ENCODE measurements at regions not wholly inside any gene's neighbourhood (a gene's known extent, or its start where the extent isn't known, plus 50 kb on each side); places are given as distances from the start of the nearest gene placed in this dataset.
"Not testable (repeated sequence)": the region's sequence is repeated elsewhere in the genome, so short reads cannot be mapped to it uniquely, and the experiment has no call there.

- H3K9ac ChIP-seq (ENCODE audit: low read depth in 1 of 2, low read length in 2 of 2), result no peak overlapping the region
- H3K27me3 ChIP-seq (ENCODE audit: control insufficient read depth in 2 of 2, insufficient read depth in 2 of 2, low read length in 2 of 2), result no peaks in the 10 kb centered on the region
- H3K36me3 ChIP-seq (ENCODE audit: control insufficient read depth in 2 of 2, insufficient read depth in 2 of 2, low read length in 2 of 2), result no peaks in the 10 kb centered on the region
- no peaks in the 10 kb centered on the region for H3K9me3 ChIP-seq (ENCODE audit: control insufficient read depth in 2 of 2, low read length in 2 of 2)
- H3K27ac ChIP-seq (ENCODE audit: low read depth in 2 of 2, low read length in 2 of 2), result no peak overlapping the region
- H3K4me1 ChIP-seq (ENCODE audit: control insufficient read depth in 2 of 2, insufficient read depth in 2 of 2, low read length in 2 of 2), result peaks cover 10 to 19% of the 10 kb centered on the region in 2 donors
- H3K4me3 ChIP-seq (ENCODE audit: low read length in 2 of 2), result no peak overlapping the region
These were observed 88.8 kb downstream of the MRM1 start for GRCh38 chr17:36690190-36690589.

GRCh38 chr17:36691606-36692005 lies 90.2 kb downstream of the MRM1 start:
- Histone ChIP-seq H3K4me1 (ENCODE audit: control insufficient read depth in 2 of 2, insufficient read depth in 2 of 2, low read length in 2 of 2) (peaks cover 10 to 19% of the 10 kb centered on the region in 2 donors), H3K4me3 (ENCODE audit: low read length in 2 of 2) (no peak overlapping the region), H3K9me3 (ENCODE audit: control insufficient read depth in 2 of 2, low read length in 2 of 2) (no peaks in the 10 kb centered on the region), H3K27me3 (ENCODE audit: control insufficient read depth in 2 of 2, insufficient read depth in 2 of 2, low read length in 2 of 2) (no peaks in the 10 kb centered on the region), H3K9ac (ENCODE audit: low read depth in 1 of 2, low read length in 2 of 2) (no peak overlapping the region), H3K27ac (ENCODE audit: low read depth in 2 of 2, low read length in 2 of 2) (no peak overlapping the region), H3K36me3 (ENCODE audit: control insufficient read depth in 2 of 2, insufficient read depth in 2 of 2, low read length in 2 of 2) (no peaks in the 10 kb centered on the region)

GRCh38 chr17:36695082-36695481 lies 93.7 kb downstream of the MRM1 start:
- Histone ChIP-seq H3K9ac (ENCODE audit: low read depth in 1 of 2, low read length in 2 of 2) (no peak overlapping the region), H3K27ac (ENCODE audit: low read depth in 2 of 2, low read length in 2 of 2) (no peak overlapping the region), H3K4me1 (ENCODE audit: control insufficient read depth in 2 of 2, insufficient read depth in 2 of 2, low read length in 2 of 2) (peaks cover 3% of the 10 kb centered on the region in 2 donors), H3K27me3 (ENCODE audit: control insufficient read depth in 2 of 2, insufficient read depth in 2 of 2, low read length in 2 of 2) (no peaks in the 10 kb centered on the region), H3K36me3 (ENCODE audit: control insufficient read depth in 2 of 2, insufficient read depth in 2 of 2, low read length in 2 of 2) (no peaks in the 10 kb centered on the region), H3K4me3 (ENCODE audit: low read length in 2 of 2) (no peak overlapping the region), H3K9me3 (ENCODE audit: control insufficient read depth in 2 of 2, low read length in 2 of 2) (no peaks in the 10 kb centered on the region)

DNA sequence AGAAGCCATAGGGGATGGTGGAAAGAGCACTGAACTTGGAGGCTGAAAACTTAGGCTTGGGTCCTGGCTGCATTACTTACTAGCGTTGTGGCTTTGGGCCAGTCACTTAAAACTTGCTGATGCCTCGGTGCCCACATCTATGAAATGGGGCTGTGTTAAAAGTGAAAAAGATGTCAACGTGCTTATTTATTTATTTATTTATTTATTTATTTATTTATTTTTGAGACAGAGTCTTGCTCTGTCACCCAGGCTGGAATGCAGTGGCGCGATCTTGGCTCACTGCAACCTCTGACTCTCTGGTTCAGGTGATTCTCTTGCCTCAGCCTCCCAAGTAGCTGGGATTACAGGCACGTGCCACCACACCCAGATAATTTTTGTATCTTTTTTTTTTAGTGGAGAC lies 94.3 kb downstream of the MRM1 start:
- H3K27ac ChIP-seq (ENCODE audit: low read depth in 2 of 2, low read length in 2 of 2); H3K9ac ChIP-seq (ENCODE audit: low read depth in 1 of 2, low read length in 2 of 2); H3K4me1 ChIP-seq (ENCODE audit: control insufficient read depth in 2 of 2, insufficient read depth in 2 of 2, low read length in 2 of 2); H3K9me3 ChIP-seq (ENCODE audit: control insufficient read depth in 2 of 2, low read length in 2 of 2); H3K36me3 ChIP-seq (ENCODE audit: control insufficient read depth in 2 of 2, insufficient read depth in 2 of 2, low read length in 2 of 2); H3K27me3 ChIP-seq (ENCODE audit: control insufficient read depth in 2 of 2, insufficient read depth in 2 of 2, low read length in 2 of 2); H3K4me3 ChIP-seq (ENCODE audit: low read length in 2 of 2): not testable (repeated sequence)

DNA sequence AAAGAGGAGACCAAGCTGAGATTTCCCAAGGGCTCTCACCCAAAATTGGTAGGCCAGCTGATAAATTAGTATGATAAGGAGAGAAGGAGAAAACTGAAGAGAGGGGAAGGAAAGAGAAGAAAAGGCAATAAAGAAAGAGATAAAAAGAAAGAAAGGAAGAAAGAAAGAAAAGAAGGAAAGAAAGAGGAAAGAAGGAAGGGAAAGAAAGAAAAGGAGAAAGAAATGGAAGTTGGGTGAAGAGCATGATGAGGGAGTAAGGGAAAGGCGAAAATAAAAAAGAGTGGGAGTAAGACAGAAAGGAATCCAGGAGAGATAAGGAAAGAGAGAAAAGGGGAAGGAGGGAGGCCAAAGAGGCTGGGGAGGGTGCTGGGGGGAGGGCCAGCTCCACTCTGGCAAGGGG lies 95.4 kb downstream of the MRM1 start:
- Histone ChIP-seq H3K9ac (ENCODE audit: low read depth in 1 of 2, low read length in 2 of 2) (no peak overlapping the region), H3K27ac (ENCODE audit: low read depth in 2 of 2, low read length in 2 of 2) (no peak overlapping the region), H3K27me3 (ENCODE audit: control insufficient read depth in 2 of 2, insufficient read depth in 2 of 2, low read length in 2 of 2) (peaks cover 0 to under 1% of the 10 kb centered on the region in 2 donors), H3K36me3 (ENCODE audit: control insufficient read depth in 2 of 2, insufficient read depth in 2 of 2, low read length in 2 of 2) (no peaks in the 10 kb centered on the region), H3K9me3 (ENCODE audit: control insufficient read depth in 2 of 2, low read length in 2 of 2) (no peaks in the 10 kb centered on the region), H3K4me1 (ENCODE audit: control insufficient read depth in 2 of 2, insufficient read depth in 2 of 2, low read length in 2 of 2) (no peaks in the 10 kb centered on the region), H3K4me3 (ENCODE audit: low read length in 2 of 2) (no peak overlapping the region)

- Histone ChIP-seq H3K27ac (ENCODE audit: low read depth in 2 of 2, low read length in 2 of 2) (no peak overlapping the region), H3K4me3 (ENCODE audit: low read length in 2 of 2) (no peak overlapping the region), H3K9me3 (ENCODE audit: control insufficient read depth in 2 of 2, low read length in 2 of 2) (no peaks in the 10 kb centered on the region), H3K36me3 (ENCODE audit: control insufficient read depth in 2 of 2, insufficient read depth in 2 of 2, low read length in 2 of 2) (no peaks in the 10 kb centered on the region), H3K9ac (ENCODE audit: low read depth in 1 of 2, low read length in 2 of 2) (no peak overlapping the region), H3K4me1 (ENCODE audit: control insufficient read depth in 2 of 2, insufficient read depth in 2 of 2, low read length in 2 of 2) (no peaks in the 10 kb centered on the region), H3K27me3 (ENCODE audit: control insufficient read depth in 2 of 2, insufficient read depth in 2 of 2, low read length in 2 of 2) (peaks cover 0 to 3% of the 10 kb centered on the region in 2 donors)
These were observed 96.6 kb downstream of the MRM1 start for GRCh38 chr17:36697903-36698530.

- no peak overlapping the region for H3K9ac ChIP-seq (ENCODE audit: low read depth in 1 of 2, low read length in 2 of 2)
- peaks cover 7 to 9% of the 10 kb centered on the region in 2 donors for H3K27me3 ChIP-seq (ENCODE audit: control insufficient read depth in 2 of 2, insufficient read depth in 2 of 2, low read length in 2 of 2)
- no peak overlapping the region for H3K4me3 ChIP-seq (ENCODE audit: low read length in 2 of 2)
- H3K4me1 ChIP-seq (ENCODE audit: control insufficient read depth in 2 of 2, insufficient read depth in 2 of 2, low read length in 2 of 2), result peaks cover 8 to 21% of the 10 kb centered on the region in 2 donors
- H3K27ac ChIP-seq (ENCODE audit: low read depth in 2 of 2, low read length in 2 of 2), result no peak overlapping the region
- H3K36me3 ChIP-seq (ENCODE audit: control insufficient read depth in 2 of 2, insufficient read depth in 2 of 2, low read length in 2 of 2), result no peaks in the 10 kb centered on the region
- H3K9me3 ChIP-seq (ENCODE audit: control insufficient read depth in 2 of 2, low read length in 2 of 2), result no peaks in the 10 kb centered on the region
These were observed 100.2 kb downstream of the MRM1 start for GRCh38 chr17:36701429-36702099.

DNA sequence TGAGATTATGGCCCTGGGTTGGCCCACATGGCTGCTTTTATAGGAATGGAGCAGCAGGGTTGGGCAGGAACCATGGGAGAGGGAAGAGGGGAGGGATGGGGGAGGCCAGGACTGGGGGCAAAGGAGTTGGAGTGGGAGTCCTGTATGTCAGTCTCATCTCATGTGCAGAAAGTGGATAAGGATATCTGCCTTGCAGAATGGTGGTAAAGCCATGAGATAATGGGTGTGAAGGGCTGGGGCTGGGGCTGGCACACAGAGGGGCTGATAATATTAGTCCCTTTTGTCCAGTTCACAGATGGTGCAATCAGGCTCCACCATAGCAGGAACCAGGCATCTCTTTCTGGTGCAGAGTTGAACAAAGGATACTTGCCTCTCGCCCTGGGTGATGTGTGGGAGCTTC lies 101.3 kb downstream of the MRM1 start:
- H3K9me3 ChIP-seq (ENCODE audit: control insufficient read depth in 2 of 2, low read length in 2 of 2), result no peaks in the 10 kb centered on the region
- peaks cover 7 to 9% of the 10 kb centered on the region in 2 donors for H3K27me3 ChIP-seq (ENCODE audit: control insufficient read depth in 2 of 2, insufficient read depth in 2 of 2, low read length in 2 of 2)
- H3K9ac ChIP-seq (ENCODE audit: low read depth in 1 of 2, low read length in 2 of 2), result no peak overlapping the region
- no peak overlapping the region for H3K27ac ChIP-seq (ENCODE audit: low read depth in 2 of 2, low read length in 2 of 2)
- H3K4me3 ChIP-seq (ENCODE audit: low read length in 2 of 2), result no peak overlapping the region
- H3K36me3 ChIP-seq (ENCODE audit: control insufficient read depth in 2 of 2, insufficient read depth in 2 of 2, low read length in 2 of 2), result no peaks in the 10 kb centered on the region
- H3K4me1 ChIP-seq (ENCODE audit: control insufficient read depth in 2 of 2, insufficient read depth in 2 of 2, low read length in 2 of 2), result peaks cover 8 to 21% of the 10 kb centered on the region in 2 donors

GRCh38 chr17:36703860-36704266 lies 102.5 kb downstream of the MRM1 start:
- H3K27ac ChIP-seq (ENCODE audit: low read depth in 2 of 2, low read length in 2 of 2), result no peak overlapping the region
- H3K36me3 ChIP-seq (ENCODE audit: control insufficient read depth in 2 of 2, insufficient read depth in 2 of 2, low read length in 2 of 2), result no peaks in the 10 kb centered on the region
- H3K9me3 ChIP-seq (ENCODE audit: control insufficient read depth in 2 of 2, low read length in 2 of 2), result no peaks in the 10 kb centered on the region
- peaks cover 8 to 21% of the 10 kb centered on the region in 2 donors for H3K4me1 ChIP-seq (ENCODE audit: control insufficient read depth in 2 of 2, insufficient read depth in 2 of 2, low read length in 2 of 2)
- H3K27me3 ChIP-seq (ENCODE audit: control insufficient read depth in 2 of 2, insufficient read depth in 2 of 2, low read length in 2 of 2), result peaks cover 7 to 9% of the 10 kb centered on the region in 2 donors
- H3K4me3 ChIP-seq (ENCODE audit: low read length in 2 of 2), result no peak overlapping the region
- no peak overlapping the region for H3K9ac ChIP-seq (ENCODE audit: low read depth in 1 of 2, low read length in 2 of 2)

DNA sequence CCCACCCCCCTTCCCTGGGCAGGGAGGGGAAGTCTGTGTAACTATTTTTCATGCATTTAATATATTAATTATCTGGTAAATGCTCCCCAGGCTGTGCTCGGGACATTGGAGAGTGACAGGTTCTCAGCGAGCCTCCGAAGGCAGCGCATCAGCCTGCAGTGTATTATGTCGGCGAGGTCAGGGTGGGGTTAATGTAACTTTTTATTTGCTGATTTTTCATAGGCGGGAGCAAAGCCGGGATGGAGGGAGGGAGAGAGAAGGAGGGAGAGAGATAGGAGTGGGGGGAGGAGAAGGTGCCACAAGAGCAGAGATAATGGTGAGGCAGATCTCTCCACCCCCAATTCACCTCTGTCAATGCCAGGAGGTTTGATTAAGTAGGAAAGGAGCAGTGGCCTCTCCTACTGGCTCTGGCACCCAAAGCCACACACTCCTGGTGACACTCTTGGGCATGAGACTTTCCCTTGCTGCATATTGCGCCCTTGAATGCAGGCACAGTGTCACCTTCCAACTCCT lies 104.0 kb downstream of the MRM1 start:
- Histone ChIP-seq H3K27me3 (ENCODE audit: control insufficient read depth in 2 of 2, insufficient read depth in 2 of 2, low read length in 2 of 2) (peaks cover 7 to 9% of the 10 kb centered on the region in 2 donors), H3K27ac (ENCODE audit: low read depth in 2 of 2, low read length in 2 of 2) (no peak overlapping the region), H3K36me3 (ENCODE audit: control insufficient read depth in 2 of 2, insufficient read depth in 2 of 2, low read length in 2 of 2) (no peaks in the 10 kb centered on the region), H3K9ac (ENCODE audit: low read depth in 1 of 2, low read length in 2 of 2) (no peak overlapping the region), H3K4me1 (ENCODE audit: control insufficient read depth in 2 of 2, insufficient read depth in 2 of 2, low read length in 2 of 2) (peaks cover 8 to 21% of the 10 kb centered on the region in 2 donors), H3K9me3 (ENCODE audit: control insufficient read depth in 2 of 2, low read length in 2 of 2) (no peaks in the 10 kb centered on the region), H3K4me3 (ENCODE audit: low read length in 2 of 2) (peak overlapping the region in 1 of 2 donors; percentile 42)
